Smooth muscle cell (in vitro differentiated cells): ENCODE measurements at regions not wholly inside any gene's neighbourhood (a gene's known extent, or its start where the extent isn't known, plus 50 kb on each side); places are given as distances from the start of the nearest gene placed in this dataset.

Experiments used
- DNase-seq: peaks from one replicate; lab custom pipeline; 2025; ENCODE audit not compliant: unreplicated experiment; lab: John Stamatoyannopoulos, UW
- H2AFZ ChIP-seq: fragments of 200-600 bp; sonication (generic); 2 replicates; pipeline ENCODE4 v1.6.0; 2016; ENCODE audit warnings: antibody characterized with exemption, low read depth, mild to moderate bottlenecking
- H3F3A ChIP-seq: fragments of 200-600 bp; sonication (generic); 2 replicates; pipeline ENCODE4 v1.6.0; 2017; ENCODE audit warnings: antibody characterized with exemption, low read depth
- H3K27ac ChIP-seq: fragments of 200-600 bp; sonication (generic); 2 replicates; pipeline ENCODE4 v1.5.1; 2016; ENCODE audit warnings: low read depth, mild to moderate bottlenecking
- H3K27me3 ChIP-seq: fragments of 200-600 bp; sonication (generic); 2 replicates; pipeline ENCODE4 v1.6.1; 2016; ENCODE audit warnings: low read depth, mild to moderate bottlenecking
- H3K36me3 ChIP-seq: fragments of 200-600 bp; sonication (generic); 2 replicates; pipeline ENCODE4 v1.5.1; 2016; ENCODE audit warnings: low read depth
- H3K4me1 ChIP-seq: fragments of 200-600 bp; sonication (generic); 2 replicates; pipeline ENCODE4 v1.5.1; 2016; ENCODE audit warnings: low read depth
- H3K4me2 ChIP-seq: fragments of 200-600 bp; sonication (generic); 2 replicates; pipeline ENCODE4 v1.6.0; 2016; ENCODE audit warnings: mild to moderate bottlenecking
- H3K4me3 ChIP-seq: fragments of 200-600 bp; sonication (generic); 2 replicates; pipeline ENCODE4 v1.5.1; 2016; ENCODE audit warnings: mild to moderate bottlenecking
- H3K79me2 ChIP-seq: fragments of 200-600 bp; sonication (generic); 2 replicates; pipeline ENCODE4 v1.6.0; 2016; ENCODE audit warnings: low read depth, mild to moderate bottlenecking
- H3K9ac ChIP-seq: fragments of 200-600 bp; sonication (generic); 2 replicates; pipeline ENCODE4 v1.6.0; 2016; ENCODE audit warnings: low read depth
- H3K9me3 ChIP-seq: fragments of 200-600 bp; sonication (generic); replicated peaks from 2 replicates; pipeline ENCODE4 v1.5.1; 2016; ENCODE audit warnings: low read depth
- H4K20me1 ChIP-seq: fragments of 200-600 bp; sonication (generic); 2 replicates; pipeline ENCODE4 v1.6.0; 2016; ENCODE audit warnings: low read depth
- CTCF ChIP-seq: fragments of 200-600 bp; sonication (generic); IDR thresholded peaks from 2 replicates; pipeline ENCODE4 v1.5.1; 2017; ENCODE audit warnings: borderline replicate concordance, mild to moderate bottlenecking, antibody characterized with exemption; ENCODE audit not compliant: insufficient read depth, poor library complexity, severe bottlenecking
- WGBS: methylation state at CpG from one replicate; pipeline ENCODE4 v1.1.7; 2016; ENCODE audit warnings: low lambda C conversion rate; 5-methylcytosine and 5-hydroxymethylcytosine counted together

GRCh38 chr11:69409812-69410645 lies 71.4 kb upstream of the LINC01488 start:
- H3K4me1 ChIP-seq, result no peaks in the 10 kb centered on the region
- no peaks in the 10 kb centered on the region for H3K36me3 ChIP-seq
- no peak overlapping the region for H3K9ac ChIP-seq
- H4K20me1 ChIP-seq, result no peaks in the 10 kb centered on the region
- H3K4me3 ChIP-seq, result no peak overlapping the region
- H3F3A ChIP-seq, result no peaks in the 10 kb centered on the region
- H3K9me3 ChIP-seq, result no peaks in the 10 kb centered on the region
- no peak for DNase-seq
- no peaks in the 10 kb centered on the region for H3K27me3 ChIP-seq
- H3K27ac ChIP-seq, result no peak overlapping the region
- 76% methylated on average over 13 of the region's 13 CpGs for WGBS
- H3K79me2 ChIP-seq, result no peaks in the 10 kb centered on the region
- H3K4me2 ChIP-seq, result no peak overlapping the region
- H2AFZ ChIP-seq, result no peak overlapping the region
- no peak for TF ChIP-seq CTCF

GRCh38 chr11:69411257-69411924 lies 70.1 kb upstream of the LINC01488 start:
- Histone ChIP-seq H3K4me2 (no peak overlapping the region), H3K79me2 (no peaks in the 10 kb centered on the region), H3K9ac (no peak overlapping the region), H3K9me3 (no peaks in the 10 kb centered on the region), H2AFZ (no peak overlapping the region), H3F3A (no peaks in the 10 kb centered on the region), H3K4me3 (no peak overlapping the region), H3K4me1 (no peaks in the 10 kb centered on the region), H3K27ac (no peak overlapping the region), H3K27me3 (no peaks in the 10 kb centered on the region), H4K20me1 (no peaks in the 10 kb centered on the region), H3K36me3 (no peaks in the 10 kb centered on the region)
- no peak for DNase-seq
- no peak for TF ChIP-seq CTCF
- WGBS, result 86% methylated on average over 8 of the region's 8 CpGs

GRCh38 chr11:69413015-69413801 lies 68.3 kb upstream of the LINC01488 start:
- Histone ChIP-seq H4K20me1 (no peaks in the 10 kb centered on the region), H3K4me3 (no peak overlapping the region), H3K36me3 (no peaks in the 10 kb centered on the region), H3K4me2 (no peak overlapping the region), H3K27ac (no peak overlapping the region), H2AFZ (no peak overlapping the region), H3F3A (no peaks in the 10 kb centered on the region), H3K9me3 (no peaks in the 10 kb centered on the region), H3K9ac (no peak overlapping the region), H3K79me2 (no peaks in the 10 kb centered on the region), H3K27me3 (no peaks in the 10 kb centered on the region), H3K4me1 (peaks cover 6% of the 10 kb centered on the region)
- TF ChIP-seq CTCF, result no peak
- 91% methylated on average over 16 of the region's 16 CpGs for WGBS
- DNase-seq, result no peak
